Astrocyte (in vitro differentiated cells and primary cell): ENCODE measurements at regions not wholly inside any gene's neighbourhood (a gene's known extent, or its start where the extent isn't known, plus 50 kb on each side); places are given as distances from the start of the nearest gene placed in this dataset.

Source experiments
- DNase-seq: peaks from one replicate; pipeline ENCODE4 v3.0.0-alpha.2; 2010; ENCODE audit warnings: low read depth
- FAIRE-seq: peaks from 2 replicates; lab custom pipeline; 2011; peaks lifted over from hg19 to GRCh38; lab: Jason Lieb, UNC
- H2AFZ ChIP-seq: 2 replicates; pipeline ENCODE4 v1.6.0; 2012; ENCODE audit warnings: low read depth, low read length, inconsistent platforms
- H3K27ac ChIP-seq: 2 replicates; pipeline ENCODE4 v1.5.1; 2011; ENCODE audit warnings: low read depth, low read length, inconsistent platforms
- H3K27me3 ChIP-seq: 2 replicates; pipeline ENCODE4 v1.6.0; 2011; ENCODE audit warnings: low read length, inconsistent platforms; ENCODE audit not compliant: insufficient read depth
- H3K36me3 ChIP-seq: 2 replicates; pipeline ENCODE4 v1.5.1; 2011; ENCODE audit warnings: low read length, inconsistent platforms; ENCODE audit not compliant: insufficient read depth
- H3K4me1 ChIP-seq: 2 replicates; pipeline ENCODE4 v1.5.1; 2011; ENCODE audit warnings: low read length, inconsistent platforms; ENCODE audit not compliant: insufficient read depth
- H3K4me2 ChIP-seq: 2 replicates; pipeline ENCODE4 v1.6.0; 2012; ENCODE audit warnings: low read length, inconsistent platforms
- H3K4me3 ChIP-seq: 2 replicates; pipeline ENCODE4 v1.5.1; 2011; ENCODE audit warnings: low read depth, mild to moderate bottlenecking, low read length, inconsistent platforms; ENCODE audit not compliant: insufficient read depth
- H3K79me2 ChIP-seq: 2 replicates; pipeline ENCODE4 v1.6.0; 2012; ENCODE audit warnings: mild to moderate bottlenecking, low read length, inconsistent platforms; ENCODE audit not compliant: insufficient read depth
- H3K9ac ChIP-seq: 2 replicates; pipeline ENCODE4 v1.6.0; 2012; ENCODE audit warnings: mild to moderate bottlenecking, low read length, inconsistent platforms
- H3K9me3 ChIP-seq: 2 replicates; pipeline ENCODE4 v1.5.1; 2012; ENCODE audit warnings: low read depth, mild to moderate bottlenecking, low read length, inconsistent platforms; ENCODE audit not compliant: insufficient read depth
- H4K20me1 ChIP-seq: 2 replicates; pipeline ENCODE4 v1.6.0; 2012; ENCODE audit warnings: low read length, inconsistent platforms; ENCODE audit not compliant: insufficient read depth
- H3K27ac Mint-ChIP-seq: one replicate; pipeline ENCODE4 v1.8.0; 2021; ENCODE audit warnings: mild to moderate bottlenecking, mixed read lengths; ENCODE audit not compliant: unreplicated experiment
- H3K27me3 Mint-ChIP-seq: one replicate; pipeline ENCODE4 v1.8.0; 2021; ENCODE audit warnings: low read depth, mixed read lengths; ENCODE audit not compliant: unreplicated experiment
- H3K36me3 Mint-ChIP-seq: one replicate; pipeline ENCODE4 v1.8.0; 2021; ENCODE audit warnings: low read depth, mixed read lengths; ENCODE audit not compliant: unreplicated experiment
- H3K4me1 Mint-ChIP-seq: one replicate; pipeline ENCODE4 v1.8.0; 2021; ENCODE audit warnings: low read depth, mixed read lengths; ENCODE audit not compliant: unreplicated experiment
- H3K4me3 Mint-ChIP-seq: one replicate; pipeline ENCODE4 v1.8.0; 2021; ENCODE audit warnings: mild to moderate bottlenecking, moderate library complexity, mixed read lengths; ENCODE audit not compliant: unreplicated experiment
- H3K9me3 Mint-ChIP-seq: one replicate; pipeline ENCODE4 v1.8.0; 2021; ENCODE audit warnings: mild to moderate bottlenecking, mixed read lengths; ENCODE audit not compliant: unreplicated experiment
- CTCF ChIP-seq: IDR thresholded peaks from 2 replicates; pipeline ENCODE4 v1.5.1; 2011; ENCODE audit warnings: low read depth, mild to moderate bottlenecking, inconsistent platforms, low read length, moderate library complexity; ENCODE audit not compliant: insufficient read depth
- EZH2 ChIP-seq: IDR thresholded peaks from 2 replicates; pipeline ENCODE4 v1.6.1; 2012; ENCODE audit warnings: mild to moderate bottlenecking, low read length, inconsistent platforms; ENCODE audit not compliant: insufficient read depth

GRCh38 chr5:125440905-125441304, 694.5 kb upstream of the ZNF608 start:
- H3K4me3 Mint-ChIP-seq = no peak overlapping the region
- H3K27me3 ChIP-seq = no peaks in the 10 kb centered on the region
- H3K4me2 ChIP-seq = no peak overlapping the region
- DNase-seq (no peak), FAIRE-seq (no peak)
- H3K27ac ChIP-seq = no peak overlapping the region
- H3K36me3 Mint-ChIP-seq = no peaks in the 10 kb centered on the region
- H3K27ac Mint-ChIP-seq = no peak overlapping the region
- no peaks in the 10 kb centered on the region for H3K27me3 Mint-ChIP-seq
- H3K4me1 ChIP-seq = no peaks in the 10 kb centered on the region
- no peaks in the 10 kb centered on the region for H3K79me2 ChIP-seq
- H3K9me3 ChIP-seq = no peaks in the 10 kb centered on the region
- H3K4me1 Mint-ChIP-seq = no peaks in the 10 kb centered on the region
- no peaks in the 10 kb centered on the region for H3K36me3 ChIP-seq
- H3K4me3 ChIP-seq = no peak overlapping the region
- H3K9ac ChIP-seq = no peak overlapping the region
- no peaks in the 10 kb centered on the region for H4K20me1 ChIP-seq
- no peak overlapping the region for H2AFZ ChIP-seq
- TF ChIP-seq CTCF = no peak
- peaks cover 17% of the 10 kb centered on the region for H3K9me3 Mint-ChIP-seq

- Histone ChIP-seq H3K4me2 (no peak overlapping the region), H3K9me3 (no peaks in the 10 kb centered on the region), H3K79me2 (no peaks in the 10 kb centered on the region), H3K36me3 (no peaks in the 10 kb centered on the region), H3K9ac (no peak overlapping the region), H4K20me1 (no peaks in the 10 kb centered on the region), H3K4me3 (no peak overlapping the region), H3K27ac (no peak overlapping the region), H3K27me3 (no peaks in the 10 kb centered on the region), H2AFZ (no peak overlapping the region), H3K4me1 (no peaks in the 10 kb centered on the region)
- no peak for FAIRE-seq
- no peak overlapping the region for H3K27ac Mint-ChIP-seq
- TF ChIP-seq EZH2 (no peak), CTCF (no peak)
- no peaks in the 10 kb centered on the region for H3K4me1 Mint-ChIP-seq
- DNase-seq = peak; percentile 67
- H3K9me3 Mint-ChIP-seq = peaks cover 11% of the 10 kb centered on the region
- H3K27me3 Mint-ChIP-seq = no peaks in the 10 kb centered on the region
- H3K4me3 Mint-ChIP-seq = no peak overlapping the region
- H3K36me3 Mint-ChIP-seq = no peaks in the 10 kb centered on the region
Measured at GRCh38 chr5:125446986-125447385, 700.5 kb upstream of the ZNF608 start.

- Mint-ChIP-seq H3K4me1 (peaks cover 9% of the 10 kb centered on the region), H3K9me3 (peaks cover 2% of the 10 kb centered on the region)
Measured at GRCh38 chr5:125450771-125451170, 704.3 kb upstream of the ZNF608 start.

More at GRCh38 chr5:125450771-125451170, 704.3 kb upstream of the ZNF608 start:
- Histone ChIP-seq H3K27ac (no peak overlapping the region), H3K36me3 (no peaks in the 10 kb centered on the region), H3K27me3 (no peaks in the 10 kb centered on the region), H4K20me1 (no peaks in the 10 kb centered on the region), H3K4me2 (no peak overlapping the region), H2AFZ (no peak overlapping the region), H3K79me2 (no peaks in the 10 kb centered on the region), H3K9me3 (no peaks in the 10 kb centered on the region), H3K9ac (no peak overlapping the region), H3K4me3 (no peak overlapping the region), H3K4me1 (peaks cover 5% of the 10 kb centered on the region)
- Mint-ChIP-seq H3K27me3 (no peaks in the 10 kb centered on the region), H3K4me3 (no peak overlapping the region), H3K27ac (no peak overlapping the region), H3K36me3 (no peaks in the 10 kb centered on the region)
- FAIRE-seq (no peak), DNase-seq (peak; percentile 9)
- TF ChIP-seq EZH2 = no peak
- TF ChIP-seq CTCF = no peak
